Karpas-422 (cell line): ENCODE measurements at regions not wholly inside any gene's neighbourhood (a gene's known extent, or its start where the extent isn't known, plus 50 kb on each side); places are given as distances from the start of the nearest gene placed in this dataset.

ENCODE experiments used
- DNase-seq: peaks from one replicate; pipeline ENCODE4 v3.0.0-alpha.2; 2015
- H2AFZ ChIP-seq: fragments of 200-600 bp; sonication (generic); 2 replicates; pipeline ENCODE4 v1.6.1; 2014; ENCODE audit warnings: antibody characterized with exemption, low read length, mixed read lengths
- H3K27ac ChIP-seq: fragments of 200-600 bp; sonication (generic); 2 replicates; pipeline ENCODE4 v1.5.1; 2014; ENCODE audit warnings: mild to moderate bottlenecking, low read length, moderate library complexity
- H3K27me3 ChIP-seq: fragments of 200-600 bp; sonication (generic); 2 replicates; pipeline ENCODE4 v1.6.1; 2014; ENCODE audit warnings: low read length, mixed read lengths
- H3K36me3 ChIP-seq: fragments of 200-600 bp; sonication (generic); 2 replicates; pipeline ENCODE4 v1.6.1; 2014; ENCODE audit warnings: low read length, mixed read lengths; ENCODE audit not compliant: insufficient read depth
- H3K4me1 ChIP-seq: fragments of 200-600 bp; sonication (generic); 2 replicates; pipeline ENCODE4 v1.6.1; 2014; ENCODE audit warnings: mild to moderate bottlenecking, low read length, mixed read lengths
- H3K4me2 ChIP-seq: fragments of 200-600 bp; sonication (generic); 2 replicates; pipeline ENCODE4 v1.6.1; 2014; ENCODE audit warnings: low read length, low read depth, mild to moderate bottlenecking; ENCODE audit not compliant: poor library complexity, severe bottlenecking
- H3K4me3 ChIP-seq: fragments of 200-600 bp; sonication (generic); 2 replicates; pipeline ENCODE4 v1.5.1; 2014; ENCODE audit warnings: mild to moderate bottlenecking, antibody characterized with exemption, low read length, mixed read lengths
- H3K79me2 ChIP-seq: fragments of 200-600 bp; sonication (generic); 2 replicates; pipeline ENCODE4 v1.6.1; 2014; ENCODE audit warnings: mild to moderate bottlenecking, low read length, mixed read lengths
- H3K9ac ChIP-seq: fragments of 200-600 bp; sonication (generic); 2 replicates; pipeline ENCODE4 v1.6.0; 2014; ENCODE audit warnings: low read length
- H3K9me2 ChIP-seq: fragments of 200-600 bp; sonication (generic), shearing (Covaris generic); replicated peaks from 2 replicates; pipeline ENCODE4 v1.6.0; 2014; ENCODE audit warnings: mild to moderate bottlenecking, low read length, moderate library complexity; ENCODE audit not compliant: insufficient read depth
- H3K9me3 ChIP-seq: fragments of 300-700, 200-600 bp; sonication (generic); 2 replicates; pipeline ENCODE4 v1.6.1; 2014; ENCODE audit warnings: low read length, mixed read lengths
- H4K20me1 ChIP-seq: fragments of 200-600 bp; sonication (generic); 2 replicates; pipeline ENCODE4 v1.6.1; 2014; ENCODE audit warnings: mild to moderate bottlenecking, antibody characterized with exemption, low read length, low read depth; ENCODE audit not compliant: insufficient read depth

DNA sequence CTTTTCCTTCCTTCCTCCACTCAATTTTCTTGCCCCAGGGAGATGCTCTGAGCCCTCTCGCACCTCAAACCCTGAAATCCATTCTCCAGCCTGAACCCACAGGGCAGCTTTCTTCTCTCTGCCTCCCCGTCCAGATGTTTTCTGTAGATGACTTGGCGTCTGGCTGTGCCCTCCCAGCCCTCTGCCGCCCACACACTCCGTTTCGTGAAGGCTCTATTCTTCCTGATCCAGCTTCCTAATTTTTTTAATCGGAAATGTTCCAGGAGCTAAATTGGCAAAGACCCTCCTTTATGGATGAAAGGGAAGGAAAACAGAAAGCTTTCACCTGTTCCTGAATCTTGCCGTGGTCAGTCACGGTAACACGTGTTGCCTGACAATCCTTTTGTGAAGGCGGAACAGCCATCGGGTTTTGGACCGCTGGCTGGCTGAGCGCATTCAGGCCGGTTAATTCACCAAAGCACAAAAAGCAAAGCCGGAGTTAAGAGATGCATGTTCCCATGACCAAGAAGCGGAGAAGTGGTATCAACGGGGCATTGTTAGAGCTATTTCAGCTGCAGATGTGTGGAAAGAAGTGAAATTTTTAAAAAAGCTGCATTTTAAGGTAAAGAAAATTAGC is 70.2 kb upstream of the FBRSL1 start:
- Histone ChIP-seq H3K9me3 (no peaks in the 10 kb centered on the region), H3K79me2 (no peaks in the 10 kb centered on the region), H4K20me1 (no peaks in the 10 kb centered on the region), H3K36me3 (no peaks in the 10 kb centered on the region), H3K27ac (no peak overlapping the region), H3K9me2 (no peaks in the 10 kb centered on the region), H3K27me3 (no peaks in the 10 kb centered on the region), H3K4me1 (no peaks in the 10 kb centered on the region), H2AFZ (no peak overlapping the region), H3K9ac (no peak overlapping the region), H3K4me3 (no peak overlapping the region), H3K4me2 (no peak overlapping the region)
- no peak for DNase-seq

DNA sequence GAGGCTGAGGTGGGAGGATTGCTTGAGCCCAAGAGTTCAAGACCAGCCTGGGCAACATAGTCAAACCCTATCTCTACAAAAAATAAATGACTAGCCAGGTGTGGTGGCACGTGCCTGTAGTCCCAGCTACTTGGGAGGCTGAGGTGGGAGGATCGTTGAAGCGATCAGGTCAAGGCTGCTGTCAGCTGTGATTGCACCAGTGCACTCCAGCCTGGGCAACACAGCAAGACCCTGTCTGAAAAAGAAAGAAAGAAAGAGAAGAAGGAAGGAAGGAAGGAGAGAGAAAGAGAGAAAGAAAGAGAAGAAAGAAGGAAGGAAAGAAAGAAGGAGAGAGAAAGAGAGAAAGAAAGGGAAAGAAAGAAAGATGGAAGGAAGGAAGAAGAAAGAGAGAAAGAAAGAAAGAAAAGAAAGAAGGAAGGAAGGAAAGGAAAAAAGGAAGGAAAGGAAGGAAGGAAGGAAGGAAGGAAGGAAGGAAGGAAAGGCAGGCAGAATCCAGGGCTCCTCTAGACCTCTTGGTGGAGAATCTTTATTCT is 71.5 kb upstream of the FBRSL1 start:
- Histone ChIP-seq H3K4me1 (no peaks in the 10 kb centered on the region), H3K27ac (no peak overlapping the region), H3K79me2 (no peaks in the 10 kb centered on the region), H3K4me2 (no peak overlapping the region), H3K4me3 (no peak overlapping the region), H4K20me1 (no peaks in the 10 kb centered on the region), H3K9ac (no peak overlapping the region), H3K36me3 (no peaks in the 10 kb centered on the region), H3K9me3 (no peaks in the 10 kb centered on the region), H2AFZ (no peak overlapping the region), H3K27me3 (no peaks in the 10 kb centered on the region), H3K9me2 (no peaks in the 10 kb centered on the region)
- DNase-seq: no peak

DNA sequence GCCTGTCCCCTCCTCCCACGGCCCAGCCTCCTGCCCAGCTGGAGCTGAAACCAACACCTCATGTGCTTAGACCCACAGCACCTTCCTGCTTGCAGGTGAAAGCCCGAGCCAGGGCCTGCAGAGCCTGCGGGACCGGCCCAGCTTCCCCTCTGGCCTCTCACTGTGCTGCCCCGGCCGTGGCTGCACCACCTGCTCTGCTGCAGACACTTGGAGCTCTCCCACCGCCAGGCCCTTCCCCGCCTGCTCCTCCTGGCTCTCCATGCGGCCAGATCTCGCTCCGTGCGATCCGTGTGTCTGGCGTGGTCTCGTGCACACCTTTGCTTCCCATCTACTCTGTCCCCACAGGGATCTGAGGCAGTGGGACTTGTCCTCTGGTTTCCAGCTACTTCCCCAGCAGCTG is 72.2 kb upstream of the FBRSL1 start:
- Histone ChIP-seq H3K9ac (no peak overlapping the region), H3K4me2 (no peak overlapping the region), H3K36me3 (no peaks in the 10 kb centered on the region), H3K4me1 (no peaks in the 10 kb centered on the region), H3K27ac (no peak overlapping the region), H3K9me3 (no peaks in the 10 kb centered on the region), H3K9me2 (no peaks in the 10 kb centered on the region), H3K4me3 (no peak overlapping the region), H3K27me3 (no peaks in the 10 kb centered on the region), H3K79me2 (no peaks in the 10 kb centered on the region), H4K20me1 (no peaks in the 10 kb centered on the region), H2AFZ (no peak overlapping the region)
- DNase-seq: no peak

DNA sequence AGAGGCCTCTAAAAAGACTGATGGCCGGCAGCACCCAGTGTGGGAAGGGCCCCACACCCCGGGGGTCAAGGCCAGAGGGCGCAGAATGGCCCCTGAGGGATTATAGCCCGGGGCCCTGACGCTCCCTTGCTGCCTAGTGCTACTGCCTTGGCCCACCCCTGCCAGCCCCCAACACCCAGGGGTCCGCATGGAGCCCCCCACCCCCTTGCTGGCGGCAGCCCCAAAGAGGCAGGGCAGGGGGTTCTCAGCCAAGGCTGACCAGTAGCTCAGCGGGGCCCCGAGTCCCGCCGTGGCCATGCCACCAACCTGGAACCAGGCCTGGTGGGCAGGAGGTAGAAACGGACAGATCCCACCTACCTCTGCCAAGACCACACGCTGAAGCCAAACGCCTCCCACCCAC is 73.1 kb upstream of the FBRSL1 start:
- no peaks in the 10 kb centered on the region for H3K4me1 ChIP-seq
- H3K27me3 ChIP-seq: no peaks in the 10 kb centered on the region
- no peaks in the 10 kb centered on the region for H4K20me1 ChIP-seq
- H3K4me3 ChIP-seq: no peak overlapping the region
- no peak overlapping the region for H3K4me2 ChIP-seq
- no peaks in the 10 kb centered on the region for H3K79me2 ChIP-seq
- DNase-seq: no peak
- no peak overlapping the region for H3K27ac ChIP-seq
- H2AFZ ChIP-seq: no peak overlapping the region
- no peak overlapping the region for H3K9ac ChIP-seq
- no peaks in the 10 kb centered on the region for H3K36me3 ChIP-seq
- no peaks in the 10 kb centered on the region for H3K9me3 ChIP-seq
- H3K9me2 ChIP-seq: no peaks in the 10 kb centered on the region

DNA sequence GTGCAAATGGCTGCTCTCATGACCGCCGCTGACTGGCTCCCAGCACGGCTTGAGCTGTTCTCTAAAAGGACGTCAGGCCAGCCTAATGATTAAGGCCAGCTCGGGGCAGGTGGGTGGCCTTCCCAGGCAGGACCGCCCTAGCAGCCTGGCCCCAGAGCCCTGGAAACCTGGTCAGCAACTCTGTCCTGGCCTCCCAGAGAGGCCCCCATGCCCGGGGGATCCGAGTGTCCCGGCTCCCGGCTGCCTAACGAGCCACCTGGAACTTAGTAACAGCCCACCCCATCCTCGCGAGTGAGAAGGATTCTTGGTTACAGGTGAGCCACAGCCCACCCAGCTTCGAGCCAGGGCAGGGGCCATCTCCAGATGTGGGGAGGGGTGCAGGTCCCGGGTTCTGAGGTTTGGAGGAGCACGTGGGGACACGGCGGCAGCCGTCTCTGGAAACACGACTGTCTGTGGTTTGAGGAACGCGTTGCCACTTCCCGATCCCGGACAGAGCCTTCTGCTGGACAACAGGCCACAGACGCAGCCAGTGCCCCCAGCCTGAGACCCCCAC is 73.8 kb upstream of the FBRSL1 start:
- no peaks in the 10 kb centered on the region for H4K20me1 ChIP-seq
- H3K9me2 ChIP-seq: no peaks in the 10 kb centered on the region
- H2AFZ ChIP-seq: no peak overlapping the region
- no peaks in the 10 kb centered on the region for H3K79me2 ChIP-seq
- no peak overlapping the region for H3K4me3 ChIP-seq
- H3K27me3 ChIP-seq: no peaks in the 10 kb centered on the region
- H3K9me3 ChIP-seq: no peaks in the 10 kb centered on the region
- no peak for DNase-seq
- H3K4me2 ChIP-seq: no peak overlapping the region
- H3K9ac ChIP-seq: no peak overlapping the region
- H3K27ac ChIP-seq: no peak overlapping the region
- H3K4me1 ChIP-seq: no peaks in the 10 kb centered on the region
- no peaks in the 10 kb centered on the region for H3K36me3 ChIP-seq

DNA sequence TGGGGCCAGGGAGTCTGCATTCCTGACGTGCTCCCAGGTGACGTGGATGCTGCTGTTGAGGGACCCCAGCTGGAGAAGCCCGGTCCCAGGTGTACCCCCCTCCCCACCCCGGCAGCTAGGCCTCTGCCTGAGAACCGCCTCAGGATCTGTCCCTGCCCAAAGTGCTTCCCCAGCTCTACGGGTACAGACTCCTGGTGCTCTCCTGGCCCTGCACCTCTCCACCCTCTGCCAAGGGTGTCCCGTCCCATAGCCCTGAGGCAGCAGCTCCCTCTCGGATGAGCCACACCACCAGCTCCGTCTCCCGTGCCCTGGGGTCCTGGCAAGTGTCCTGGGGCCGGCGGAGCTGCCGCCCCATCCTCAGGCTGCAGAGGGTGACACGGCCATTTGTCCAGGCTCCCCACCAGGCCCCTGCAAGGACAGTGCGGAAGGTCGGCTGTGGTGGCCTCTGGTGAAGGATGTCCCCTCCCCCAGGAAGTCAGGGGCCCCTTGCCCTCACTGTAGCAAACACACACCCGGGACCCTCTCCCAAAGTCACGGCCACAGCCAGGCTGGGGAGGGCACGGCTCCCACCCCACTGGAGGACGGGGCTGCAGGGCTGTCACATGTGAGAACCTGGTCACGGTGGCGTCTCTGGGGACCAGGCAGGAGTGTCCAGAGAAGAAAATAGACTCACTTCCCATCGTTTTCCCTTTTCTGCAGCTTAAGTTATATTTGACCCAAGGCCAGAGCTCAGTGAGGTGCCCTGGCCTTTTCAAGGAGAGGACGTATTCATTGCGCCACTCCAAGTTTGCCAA is 74.4 kb upstream of the FBRSL1 start:
- no peak overlapping the region for H3K4me2 ChIP-seq
- DNase-seq: no peak
- H3K4me1 ChIP-seq: no peaks in the 10 kb centered on the region
- no peak overlapping the region for H3K9ac ChIP-seq
- no peaks in the 10 kb centered on the region for H3K27me3 ChIP-seq
- no peaks in the 10 kb centered on the region for H3K79me2 ChIP-seq
- H3K36me3 ChIP-seq: no peaks in the 10 kb centered on the region
- no peaks in the 10 kb centered on the region for H3K9me3 ChIP-seq
- no peaks in the 10 kb centered on the region for H4K20me1 ChIP-seq
- no peak overlapping the region for H3K4me3 ChIP-seq
- no peak overlapping the region for H3K27ac ChIP-seq
- no peaks in the 10 kb centered on the region for H3K9me2 ChIP-seq
- H2AFZ ChIP-seq: no peak overlapping the region

DNA sequence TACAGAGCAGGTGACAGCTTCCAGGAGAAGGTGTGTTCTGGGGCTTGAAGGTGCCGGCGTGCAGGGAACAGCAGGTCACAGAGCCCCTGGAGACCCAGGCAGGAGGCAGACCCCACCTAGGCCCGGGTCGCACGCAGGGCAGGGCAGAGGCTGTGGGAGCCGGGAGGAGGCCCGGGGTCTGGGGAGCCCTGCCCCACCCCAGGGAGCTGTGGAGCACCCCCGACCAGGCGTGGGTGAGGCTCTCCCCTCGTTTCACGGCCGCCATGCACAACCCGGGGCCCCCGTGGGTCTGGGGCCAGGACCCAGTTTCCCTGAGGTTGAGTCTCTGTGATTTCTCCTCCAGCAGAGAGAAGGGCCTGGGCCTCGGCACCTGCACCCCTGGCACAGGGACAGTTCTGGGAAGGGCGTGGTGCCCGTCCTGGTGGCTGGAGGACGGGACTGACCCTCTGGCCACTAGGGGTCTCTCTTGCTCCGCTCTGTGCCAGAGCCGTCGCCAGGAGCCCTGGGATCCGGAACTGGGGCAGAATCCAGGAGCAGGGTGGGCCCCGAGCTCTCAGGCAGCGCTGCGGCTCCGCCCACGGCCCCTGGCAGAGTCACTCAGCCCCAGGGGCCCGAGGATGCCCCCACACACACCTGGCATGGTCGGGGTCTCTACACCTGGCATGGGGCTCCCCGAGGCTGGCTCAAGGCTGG is 75.2 kb upstream of the FBRSL1 start:
- Histone ChIP-seq H3K79me2 (no peaks in the 10 kb centered on the region), H3K27ac (no peak overlapping the region), H2AFZ (no peak overlapping the region), H3K4me2 (no peak overlapping the region), H3K9me3 (no peaks in the 10 kb centered on the region), H3K9ac (no peak overlapping the region), H3K36me3 (no peaks in the 10 kb centered on the region), H4K20me1 (no peaks in the 10 kb centered on the region), H3K9me2 (no peaks in the 10 kb centered on the region), H3K4me3 (no peak overlapping the region), H3K27me3 (no peaks in the 10 kb centered on the region), H3K4me1 (no peaks in the 10 kb centered on the region)
- DNase-seq: peak; percentile 91
